Bronchial epithelial cell (primary cell): ENCODE measurements at regions not wholly inside any gene's neighbourhood (a gene's known extent, or its start where the extent isn't known, plus 50 kb on each side); places are given as distances from the start of the nearest gene placed in this dataset.
"Not testable (repeated sequence)": the region's sequence is repeated elsewhere in the genome, so short reads cannot be mapped to it uniquely, and the experiment has no call there.

Experiments used
- DNase-seq: peaks from one replicate; pipeline ENCODE4 v3.0.0-alpha.2; 2010; ENCODE audit warnings: low read depth
- FAIRE-seq: peaks from 2 replicates; lab custom pipeline; 2011; peaks lifted over from hg19 to GRCh38; lab: Jason Lieb, UNC
- H3K27me3 ChIP-seq: 2 replicates; pipeline ENCODE4 v1.5.1; 2011; ENCODE audit warnings: low read length; ENCODE audit not compliant: control insufficient read depth, insufficient read depth
- H3K36me3 ChIP-seq: 2 replicates; pipeline ENCODE4 v1.5.1; 2011; ENCODE audit warnings: low read length; ENCODE audit not compliant: control insufficient read depth, insufficient read depth
- H3K4me3 ChIP-seq: 2 replicates; pipeline ENCODE4 v1.5.1; 2011; ENCODE audit warnings: mild to moderate bottlenecking, low read depth, low read length, control low read depth
- TF ChIP-seq, protein P1 (sequence below): IDR thresholded peaks from 2 replicates; pipeline ENCODE4 v1.5.1; 2011; ENCODE audit warnings: mild to moderate bottlenecking, moderate library complexity, low read length, control low read depth, inconsistent platforms; ENCODE audit not compliant: insufficient read depth, severe bottlenecking

DNA sequence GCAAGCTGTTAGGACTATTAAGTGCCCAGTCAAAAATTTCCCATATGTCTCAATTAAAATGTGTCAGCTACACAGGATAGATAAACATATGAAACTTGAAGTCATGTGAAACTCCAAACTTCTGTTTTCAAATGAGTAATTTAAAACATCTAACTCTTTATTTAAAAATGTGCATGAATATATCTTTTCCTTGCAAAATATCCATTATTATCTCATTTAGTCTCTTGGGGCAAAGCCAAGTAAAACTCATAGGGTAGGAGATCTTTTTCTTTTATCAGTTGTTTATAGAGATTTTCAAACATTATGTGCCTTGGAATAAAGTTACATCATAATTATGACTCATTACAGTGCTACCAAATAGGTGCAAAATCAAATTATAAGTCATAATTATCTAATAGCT, 2020.1 kb upstream of the PRR20A start:
- H3K36me3 ChIP-seq: no peaks in the 10 kb centered on the region
- H3K27me3 ChIP-seq: no peaks in the 10 kb centered on the region
- DNase-seq: no peak
- TF ChIP-seq, protein P1, sequence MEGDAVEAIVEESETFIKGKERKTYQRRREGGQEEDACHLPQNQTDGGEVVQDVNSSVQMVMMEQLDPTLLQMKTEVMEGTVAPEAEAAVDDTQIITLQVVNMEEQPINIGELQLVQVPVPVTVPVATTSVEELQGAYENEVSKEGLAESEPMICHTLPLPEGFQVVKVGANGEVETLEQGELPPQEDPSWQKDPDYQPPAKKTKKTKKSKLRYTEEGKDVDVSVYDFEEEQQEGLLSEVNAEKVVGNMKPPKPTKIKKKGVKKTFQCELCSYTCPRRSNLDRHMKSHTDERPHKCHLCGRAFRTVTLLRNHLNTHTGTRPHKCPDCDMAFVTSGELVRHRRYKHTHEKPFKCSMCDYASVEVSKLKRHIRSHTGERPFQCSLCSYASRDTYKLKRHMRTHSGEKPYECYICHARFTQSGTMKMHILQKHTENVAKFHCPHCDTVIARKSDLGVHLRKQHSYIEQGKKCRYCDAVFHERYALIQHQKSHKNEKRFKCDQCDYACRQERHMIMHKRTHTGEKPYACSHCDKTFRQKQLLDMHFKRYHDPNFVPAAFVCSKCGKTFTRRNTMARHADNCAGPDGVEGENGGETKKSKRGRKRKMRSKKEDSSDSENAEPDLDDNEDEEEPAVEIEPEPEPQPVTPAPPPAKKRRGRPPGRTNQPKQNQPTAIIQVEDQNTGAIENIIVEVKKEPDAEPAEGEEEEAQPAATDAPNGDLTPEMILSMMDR: no peak
- no peak overlapping the region for H3K4me3 ChIP-seq
- no peak for FAIRE-seq

DNA sequence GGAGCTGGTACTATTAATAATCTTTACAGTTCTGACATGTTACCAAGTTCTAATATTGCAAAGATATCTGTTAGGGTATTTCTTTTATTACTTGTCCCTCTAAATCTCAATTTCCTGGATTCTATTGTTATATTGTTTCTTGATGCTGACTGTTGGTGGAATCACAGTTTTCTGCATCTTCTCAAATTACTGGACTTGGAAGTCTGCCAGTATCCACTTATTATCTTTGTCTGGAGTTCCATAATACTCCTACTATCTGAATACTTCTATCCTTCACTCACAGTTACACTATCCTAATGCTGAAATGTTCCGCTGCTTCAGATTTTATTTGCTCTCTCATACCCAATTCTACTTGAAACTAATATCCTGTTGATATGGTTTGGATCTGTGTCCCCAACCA, 1985.7 kb upstream of the PRR20A start:
- no peak for DNase-seq
- Histone ChIP-seq H3K36me3 (no peaks in the 10 kb centered on the region), H3K4me3 (no peak overlapping the region), H3K27me3 (no peaks in the 10 kb centered on the region)
- FAIRE-seq: no peak
- TF ChIP-seq, protein P1: no peak

DNA sequence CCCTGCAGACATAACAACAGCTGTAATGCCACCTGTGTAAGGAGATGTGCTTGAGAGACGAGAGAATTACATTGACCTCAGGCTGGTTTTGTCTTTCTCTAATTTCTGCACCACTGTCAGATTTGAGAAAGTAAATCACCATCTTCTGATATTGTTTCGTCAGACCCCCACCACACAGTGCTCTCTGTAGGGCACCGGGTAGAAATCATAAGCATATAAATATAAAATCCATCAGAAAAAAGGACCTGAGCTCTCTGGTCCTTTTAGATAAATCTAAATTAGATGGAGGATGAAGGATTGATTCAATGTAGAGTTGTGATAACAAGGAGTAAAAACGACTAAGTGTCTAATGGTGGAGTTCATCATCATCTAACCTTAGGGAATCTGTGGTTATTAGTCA, 1981.0 kb upstream of the PRR20A start:
- FAIRE-seq (no peak), DNase-seq (no peak)
- H3K36me3 ChIP-seq: no peaks in the 10 kb centered on the region
- no peaks in the 10 kb centered on the region for H3K27me3 ChIP-seq
- TF ChIP-seq, protein P1: no peak
- H3K4me3 ChIP-seq: no peak overlapping the region

DNA sequence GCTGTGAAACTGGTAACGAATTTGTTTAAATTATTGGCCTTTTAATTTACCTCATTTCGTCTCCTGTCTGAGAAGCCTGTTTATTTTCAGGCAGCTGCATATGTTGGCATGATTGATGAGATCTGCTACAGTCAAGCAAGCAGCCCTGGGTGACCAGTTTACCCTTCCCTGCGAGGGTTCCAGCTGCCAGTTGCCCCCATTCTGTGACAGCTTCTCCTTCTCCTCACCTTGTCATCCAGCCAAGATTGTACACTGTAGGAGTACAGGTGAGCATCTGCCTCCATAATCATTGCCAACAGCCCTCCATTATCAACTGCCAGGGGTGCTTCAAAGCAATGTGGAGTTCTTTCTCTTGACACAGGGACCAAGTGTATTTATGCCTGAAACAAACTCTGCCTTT, 1979.9 kb upstream of the PRR20A start:
- no peaks in the 10 kb centered on the region for H3K27me3 ChIP-seq
- no peak for DNase-seq
- no peak overlapping the region for H3K4me3 ChIP-seq
- H3K36me3 ChIP-seq: no peaks in the 10 kb centered on the region
- no peak for FAIRE-seq
- TF ChIP-seq, protein P1: no peak

DNA sequence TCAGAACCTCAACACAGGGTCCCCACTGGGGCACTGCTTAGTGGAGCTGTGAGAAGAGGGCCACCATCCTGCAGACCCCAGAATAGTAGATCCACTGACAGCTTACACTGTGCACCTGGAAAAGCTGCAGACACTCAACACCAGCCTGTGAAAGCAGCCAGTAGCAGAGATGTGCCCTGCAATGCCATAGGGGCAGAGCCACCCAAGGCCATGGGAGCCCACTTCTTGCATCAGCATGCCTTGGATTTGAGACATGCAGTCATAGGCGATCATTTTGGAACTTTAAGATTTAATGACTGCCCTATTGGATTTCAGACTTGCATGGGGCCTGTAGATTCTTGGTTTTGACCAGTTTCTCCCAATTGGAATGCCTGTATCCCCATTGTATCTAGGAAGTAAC, 1962.1 kb upstream of the PRR20A start:
- H3K27me3 ChIP-seq, FAIRE-seq: not testable (repeated sequence)

DNA sequence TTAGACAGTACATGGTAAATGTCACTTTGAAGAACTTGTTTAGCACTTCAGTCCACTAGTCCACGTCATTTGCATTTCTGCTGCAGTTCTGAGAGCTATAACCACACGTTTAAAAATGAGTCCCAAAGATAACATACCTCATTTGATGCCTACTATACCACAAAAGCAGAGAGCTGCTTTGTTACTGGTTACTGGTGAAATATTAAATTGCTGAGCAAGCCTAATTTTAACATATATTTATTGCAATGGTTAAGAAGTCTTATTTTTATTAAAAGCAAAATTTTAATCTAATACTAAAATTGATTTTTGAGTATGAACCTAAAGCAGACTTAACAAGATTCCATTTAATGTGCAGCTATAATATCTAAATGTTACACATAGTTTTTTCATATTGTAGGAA, 1949.7 kb upstream of the PRR20A start:
- no peak overlapping the region for H3K4me3 ChIP-seq

More for the DNA sequence above, 1962.1 kb upstream of the PRR20A start:
- DNase-seq, H3K4me3 ChIP-seq, H3K36me3 ChIP-seq: not testable (repeated sequence)

More for the DNA sequence above, 1949.7 kb upstream of the PRR20A start:
- no peak for FAIRE-seq
- no peaks in the 10 kb centered on the region for H3K36me3 ChIP-seq
- DNase-seq: no peak
- H3K27me3 ChIP-seq: no peaks in the 10 kb centered on the region
- TF ChIP-seq, protein P1: no peak
